HCT116 (cell line): ENCODE measurements at regions not wholly inside any gene's neighbourhood (a gene's known extent, or its start where the extent isn't known, plus 50 kb on each side); places are given as distances from the start of the nearest gene placed in this dataset.

ENCODE experiments used
- ATAC-seq: fragments of 200-7000 bp; cut with Tn5 transposase; 2 replicates; pipeline ENCODE4 v1.9.1; 2020; ENCODE audit warnings: mild to moderate bottlenecking, moderate library complexity
- BruUV-seq: library from RNA; stranded (reverse); fragments of 400-500 nt; replicated peaks from 2 replicates; lab custom pipeline; 2021; lab: Mats Ljungman, UMichigan
- CTCF ChIA-PET: fragments of 300-600 bp; sonication (Branson Sonifier 250); formaldehyde crosslinking; loops from one replicate; lab custom pipeline; 2021; ENCODE audit warnings: antibody characterized with exemption; lab: Charles Lee
- POLR2A ChIA-PET: fragments of 300-600, 350-600 bp; sonication (Branson Sonifier 250); formaldehyde crosslinking; loops from one replicate; lab custom pipeline; 2021; ENCODE audit warnings: antibody characterized with exemption; lab: Charles Lee
- RAD21 ChIA-PET, 2 experiments: fragments of 300-600 bp; sonication (Branson Sonifier 250); formaldehyde crosslinking; loops; one replicate each; lab custom pipeline; 2023; ENCODE audit warnings: low total read pairs in 2 of 2; ENCODE audit not compliant: uncharacterized antibody in 2 of 2, unreplicated experiment in 2 of 2, low non-redundant PET in 1 of 2; lab: Charles Lee
- DNase-seq: peaks from one replicate; pipeline ENCODE4 v3.0.0-alpha.2; 2010; ENCODE audit warnings: low read depth, low spot score
- H2AFZ ChIP-seq: fragments of 200-600 bp; shearing (Covaris generic), sonication (generic); 2 replicates; pipeline ENCODE4 v1.6.1; 2017; ENCODE audit warnings: low read depth, mixed run types, mixed read lengths, antibody characterized with exemption, low read length; ENCODE audit not compliant: poor library complexity, severe bottlenecking
- H3K27ac ChIP-seq: 2 replicates; pipeline ENCODE4 v1.5.1; 2012; ENCODE audit warnings: low read depth, low read length
- H3K27me3 ChIP-seq: fragments of 200-600 bp; sonication (generic); 2 replicates; pipeline ENCODE4 v1.6.1; 2016; ENCODE audit warnings: mixed run types, low read length, mixed read lengths; ENCODE audit not compliant: insufficient read depth
- H3K36me3 ChIP-seq, 2 experiments: fragments of 200-500 bp in 1 of 2; fragments of 200-600 bp in 1 of 2; sonication (Bioruptor generic) in 1 of 2; sonication (generic) in 1 of 2; 2 replicates each; pipeline versions ENCODE4 v1.5.1 to v1.6.1; 2014 to 2016; ENCODE audit warnings: low read length in 2 of 2, inconsistent platforms in 1 of 2, mixed read lengths in 1 of 2, mixed run types in 1 of 2; ENCODE audit not compliant: insufficient read depth in 2 of 2, control insufficient read depth in 1 of 2
- H3K4me1 ChIP-seq, 2 experiments: fragments of 200-600 bp in 1 of 2; sonication (generic) in 1 of 2; 2 replicates each; pipeline versions ENCODE4 v1.5.1 to v1.6.1; 2012 to 2017; ENCODE audit warnings: low read length in 2 of 2, inconsistent platforms in 1 of 2, mild to moderate bottlenecking in 1 of 2, mixed read lengths in 1 of 2, mixed run types in 1 of 2, moderate library complexity in 1 of 2; ENCODE audit not compliant: insufficient read depth in 2 of 2, control insufficient read depth in 1 of 2
- H3K4me2 ChIP-seq: fragments of 200-600 bp; sonication (generic); 2 replicates; pipeline ENCODE4 v1.6.1; 2017; ENCODE audit warnings: mixed run types, low read length, mixed read lengths
- H3K4me3 ChIP-seq, 2 experiments: fragments of 200-600 bp in 1 of 2; sonication (generic) in 1 of 2; replicated peaks in 1 of 2; 2 replicates each; pipeline ENCODE4 v1.5.1; 2011 to 2016; ENCODE audit warnings: low read length in 2 of 2, control low read depth in 1 of 2, low read depth in 1 of 2, mild to moderate bottlenecking in 1 of 2, mixed read lengths in 1 of 2, mixed run types in 1 of 2
- H3K79me2 ChIP-seq: fragments of 200-600 bp; sonication (generic); 2 replicates; pipeline ENCODE4 v1.6.1; 2017; ENCODE audit warnings: mild to moderate bottlenecking, mixed run types, low read length, moderate library complexity, mixed read lengths; ENCODE audit not compliant: insufficient read depth
- H3K9ac ChIP-seq: fragments of 200-600 bp; sonication (generic); 2 replicates; pipeline ENCODE4 v1.6.1; 2016; ENCODE audit warnings: low read length, mixed read lengths
- H3K9me2 ChIP-seq: fragments of 200-600 bp; sonication (generic), shearing (Covaris generic); 2 replicates; pipeline ENCODE4 v1.6.1; 2017; ENCODE audit warnings: mixed run types, mild to moderate bottlenecking, moderate library complexity; ENCODE audit not compliant: insufficient read depth
- H3K9me3 ChIP-seq, 2 experiments: fragments of 200-500 bp in 1 of 2; fragments of 200-600 bp in 1 of 2; sonication (Bioruptor generic) in 1 of 2; sonication (generic) in 1 of 2; 2 replicates each; pipeline ENCODE4 v1.6.1; 2014 to 2017; ENCODE audit warnings: low read length in 2 of 2, mixed read lengths in 2 of 2, inconsistent platforms in 1 of 2, low read depth in 1 of 2, mild to moderate bottlenecking in 1 of 2, mixed run types in 1 of 2, moderate library complexity in 1 of 2; ENCODE audit not compliant: control insufficient read depth in 1 of 2, insufficient read depth in 1 of 2
- H4K20me1 ChIP-seq: fragments of 200-600 bp; sonication (generic), shearing (Covaris generic); 2 replicates; pipeline ENCODE4 v1.6.1; 2017; ENCODE audit warnings: mixed run types, mild to moderate bottlenecking, moderate library complexity; ENCODE audit not compliant: insufficient read depth
- ELF1 ChIP-seq: IDR thresholded peaks from 2 replicates; pipeline ENCODE4 v1.6.1; 2012; ENCODE audit warnings: low read depth, borderline replicate concordance
- FOSL1 ChIP-seq: IDR thresholded peaks from 2 replicates; pipeline ENCODE4 v1.6.1; 2012; ENCODE audit warnings: low read depth
- JUND ChIP-seq: IDR thresholded peaks from 2 replicates; pipeline ENCODE4 v1.6.1; 2012
- POLR2A ChIP-seq: IDR thresholded peaks from 2 replicates; pipeline ENCODE4 v1.7.0; 2011; ENCODE audit warnings: borderline replicate concordance; ENCODE audit not compliant: insufficient read depth, insufficient read length; ENCODE audit errors: extremely low read depth
- YY1 ChIP-seq: IDR thresholded peaks from 2 replicates; pipeline ENCODE4 v1.6.1; 2011; ENCODE audit warnings: low read length, low read depth, moderate library complexity, mild to moderate bottlenecking; ENCODE audit not compliant: insufficient replicate concordance; ENCODE audit errors: extremely low read depth
- ZFX ChIP-seq: fragments of 450-650 bp; IDR thresholded peaks from 2 replicates; pipeline ENCODE4 v1.6.1; 2017
- ZNF274 ChIP-seq: fragments of 200-500 bp; sonication (Bioruptor generic); IDR thresholded peaks from 2 replicates; pipeline ENCODE4 v1.6.1; 2014; ENCODE audit warnings: mild to moderate bottlenecking, low read depth, low read length, inconsistent platforms
- intact Hi-C: fragments of 100-400 bp; cut with micrococcal nuclease; formaldehyde crosslinking; loops from 2 replicates; pipeline ENCODE4 v1.10.0; 2022

DNA sequence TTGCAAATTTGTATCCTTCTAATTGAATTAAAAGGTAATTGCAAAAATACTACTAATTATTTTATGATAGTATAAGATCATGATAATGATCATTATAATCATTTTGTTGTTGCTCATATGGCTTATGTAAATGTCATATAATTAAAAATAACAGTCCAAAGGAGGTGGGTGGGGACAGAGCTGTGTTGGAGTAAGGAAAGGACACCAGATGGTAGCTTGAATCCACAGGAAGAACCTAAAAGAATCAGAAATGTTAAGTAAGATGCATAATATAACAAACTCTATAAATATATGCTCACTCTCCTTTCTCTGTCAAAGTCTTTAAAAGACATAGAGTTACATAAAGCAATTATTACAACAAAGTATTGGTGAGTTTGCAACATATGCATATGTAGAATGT lies 650.7 kb upstream of the HS6ST1 start:
- ChIA-PET POLR2A (no interaction called here), RAD21 (no interaction called here), CTCF (no interaction called here)
- BruUV-seq = no TSS peak
- DNase-seq = no peak
- no peaks in the 10 kb centered on the region for H3K79me2 ChIP-seq
- H3K9me2 ChIP-seq = no peaks in the 10 kb centered on the region
- no peak overlapping the region for H3K4me2 ChIP-seq
- peaks cover 5% of the 10 kb centered on the region; the same call in 1 of the 2 replicates for H3K27me3 ChIP-seq
- H3K27ac ChIP-seq = no peak overlapping the region
- no peaks in the 10 kb centered on the region for H3K4me1 ChIP-seq
- no peaks in the 10 kb centered on the region for H4K20me1 ChIP-seq
- TF ChIP-seq YY1 (no peak), POLR2A (no peak), ELF1 (no peak), ZNF274 (no peak), ZFX (no peak), JUND (no peak)
- no peak for ATAC-seq
- H3K4me3 ChIP-seq = no peak overlapping the region
- no peak overlapping the region for H3K9ac ChIP-seq
- H3K36me3 ChIP-seq = no peaks in the 10 kb centered on the region
- no peaks in the 10 kb centered on the region for H3K9me3 ChIP-seq
- intact Hi-C loops = no loop called here
- no peak overlapping the region for H2AFZ ChIP-seq

DNA sequence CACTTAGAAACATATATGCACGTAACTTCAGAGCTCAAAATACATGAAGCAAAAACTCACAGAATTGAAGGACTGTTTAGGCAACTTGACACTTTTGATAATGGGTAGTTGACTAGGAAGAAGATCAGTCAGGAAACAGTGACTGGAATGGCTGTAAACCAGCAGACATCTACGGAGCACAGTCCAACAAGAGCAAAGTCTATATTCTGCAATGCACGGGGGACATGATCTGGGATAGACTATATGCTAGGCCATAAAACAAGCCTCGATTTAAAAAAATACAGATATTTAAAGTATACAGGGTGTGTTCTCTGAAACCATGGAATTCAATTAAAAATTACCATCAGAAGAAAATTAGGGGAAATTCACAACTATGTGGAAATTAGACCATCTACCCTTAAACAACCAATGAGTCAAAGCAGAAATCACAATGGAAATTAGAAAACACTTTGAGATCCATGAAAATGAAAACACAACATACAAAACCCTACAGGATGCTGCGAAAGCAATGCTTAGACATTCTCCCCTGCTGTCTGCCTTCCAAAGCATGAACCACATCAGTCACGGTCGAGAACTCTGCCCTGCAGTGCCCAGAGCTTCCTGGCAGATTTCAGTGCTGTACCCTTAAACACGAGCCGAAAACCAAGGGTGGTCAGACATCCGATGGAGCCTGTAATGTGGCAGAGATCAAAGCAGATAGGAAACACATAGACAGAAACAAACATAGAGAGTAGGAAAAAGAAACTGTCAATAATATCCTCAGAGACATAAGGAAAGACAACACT lies 651.9 kb upstream of the HS6ST1 start:
- H2AFZ ChIP-seq = no peak overlapping the region
- no peaks in the 10 kb centered on the region for H3K9me3 ChIP-seq
- H4K20me1 ChIP-seq = no peaks in the 10 kb centered on the region
- CTCF ChIA-PET = no interaction called here
- POLR2A ChIA-PET = no interaction called here
- H3K4me3 ChIP-seq = no peak overlapping the region
- no peak overlapping the region for H3K9ac ChIP-seq
- H3K27ac ChIP-seq = no peak overlapping the region
- no TSS peak for BruUV-seq
- ATAC-seq (no peak), DNase-seq (no peak)
- TF ChIP-seq FOSL1 = no peak
- no peak overlapping the region for H3K4me2 ChIP-seq
- peaks cover 5% of the 10 kb centered on the region; the same call in 1 of the 2 replicates for H3K27me3 ChIP-seq
- H3K36me3 ChIP-seq = no peaks in the 10 kb centered on the region
- intact Hi-C loops = no loop called here
- no peaks in the 10 kb centered on the region for H3K9me2 ChIP-seq
- no peaks in the 10 kb centered on the region for H3K79me2 ChIP-seq
- no peaks in the 10 kb centered on the region for H3K4me1 ChIP-seq
- RAD21 ChIA-PET = no interaction called here
